Left cardiac atrium (tissue), 4 donors: ENCODE measurements at regions not wholly inside any gene's neighbourhood (a gene's known extent, or its start where the extent isn't known, plus 50 kb on each side); places are given as distances from the start of the nearest gene placed in this dataset.
"Not testable (repeated sequence)": the region's sequence is repeated elsewhere in the genome, so short reads cannot be mapped to it uniquely, and the experiment has no call there.

Experiments used
- ATAC-seq, 2 donors: fragments of 200-7000 bp; cut with Tn5 transposase; one replicate each; pipeline ENCODE4 v1.9.1; 2020; ENCODE audit warnings: mild to moderate bottlenecking in 2 of 2, moderate library complexity in 2 of 2
- DNase-seq: peaks from one replicate; pipeline ENCODE4 v3.0.0-alpha.2; 2020
- intact Hi-C, 2 donors: fragments of 100-400 bp; cut with DNase I; formaldehyde crosslinking; loops; one replicate each; pipeline versions ENCODE4 v1.14.1 to v1.15.1; 2022 to 2023
- donor health status: DM: no; HTN: yes; CAD: no.
- donor health status: DM: no; HTN: yes; CAD: no; lungs with severe emphysema.
- donor health status: DM: yes; HTN: yes; CAD: no.
- donor health status: Dilated cardiomyopathy.

DNA sequence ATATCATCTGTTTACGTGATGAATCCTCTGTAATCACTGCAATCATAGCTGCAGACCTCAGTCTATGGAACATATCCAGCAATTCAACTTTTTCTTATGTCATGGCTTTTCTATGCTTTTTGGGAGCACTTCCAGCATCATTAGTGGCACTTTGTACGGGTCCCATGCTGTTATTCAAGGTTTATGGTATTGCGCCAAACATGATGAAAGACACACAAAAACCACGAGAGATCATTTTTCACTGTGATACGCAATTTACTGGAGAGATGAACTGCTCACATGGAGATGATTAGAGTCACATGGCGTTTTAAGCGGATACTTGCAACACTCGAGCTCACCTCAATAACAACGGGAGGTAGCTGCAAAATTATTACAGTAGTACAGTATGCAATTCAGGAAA is 2101.7 kb upstream of the PCDH20 start:
- intact Hi-C loops = no loop called here
- no peak for ATAC-seq
- no peak for DNase-seq

DNA sequence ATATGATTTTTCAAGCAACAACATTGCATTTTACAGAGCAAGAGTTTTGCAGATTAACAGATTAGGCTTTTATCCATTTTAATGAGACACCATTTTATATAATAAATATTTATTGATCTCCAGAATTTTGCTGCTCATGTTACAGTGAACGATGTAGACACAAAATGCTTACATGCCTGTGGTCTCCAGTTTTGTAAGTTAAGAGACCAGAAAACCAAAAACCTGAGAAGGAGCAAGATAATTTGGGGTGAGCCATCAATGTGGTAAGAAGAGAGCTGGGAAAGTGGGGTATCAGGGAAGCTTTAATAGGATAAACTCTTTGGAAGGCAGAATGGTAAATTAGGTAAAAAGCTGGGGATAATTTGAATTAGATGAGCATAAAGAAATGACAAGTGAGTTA is 2100.5 kb upstream of the PCDH20 start:
- intact Hi-C loops = no loop called here
- ATAC-seq (no peak), DNase-seq (no peak)

DNA sequence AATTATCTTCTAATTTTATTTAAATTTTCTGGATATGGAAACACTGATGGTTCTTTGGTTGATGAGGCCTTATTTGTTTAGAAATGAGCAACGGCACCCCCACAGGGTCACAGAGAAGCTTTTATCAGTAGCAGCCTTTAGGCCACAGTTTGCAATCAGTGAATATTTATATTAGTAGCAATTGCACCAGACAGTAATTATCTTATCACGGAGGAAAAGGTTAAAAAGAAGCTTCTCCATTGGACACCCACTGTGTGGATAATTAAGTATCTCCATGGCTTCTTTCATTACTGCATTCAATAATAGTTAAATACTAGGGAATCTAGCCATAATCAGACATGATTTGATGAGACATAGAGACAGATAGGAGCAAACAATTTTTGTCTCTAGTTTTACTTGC is 2099.2 kb upstream of the PCDH20 start:
- ATAC-seq = no peak
- no peak for DNase-seq
- intact Hi-C loops = no loop called here

DNA sequence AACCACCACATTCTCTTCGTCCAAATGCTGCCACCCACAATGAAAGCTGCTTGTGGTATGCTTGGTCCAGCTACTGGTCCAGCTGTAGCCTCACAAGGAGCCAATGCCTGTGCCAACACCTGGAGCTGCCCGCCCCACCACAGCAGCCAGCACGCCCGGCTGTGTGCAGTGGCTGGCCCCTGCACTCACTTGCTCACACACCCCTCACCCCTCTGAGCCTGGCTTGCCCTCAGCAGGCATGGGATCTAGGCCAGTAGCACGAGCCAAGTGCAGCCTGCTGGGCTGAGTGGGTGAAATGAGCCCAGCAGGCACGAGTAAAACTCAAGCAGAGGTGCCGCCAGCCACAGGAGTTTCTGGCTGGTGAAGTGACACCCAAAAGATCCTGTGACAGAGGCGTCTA is 2096.4 kb upstream of the PCDH20 start:
- ATAC-seq (no peak), DNase-seq (no peak)
- intact Hi-C loops = no loop called here

DNA sequence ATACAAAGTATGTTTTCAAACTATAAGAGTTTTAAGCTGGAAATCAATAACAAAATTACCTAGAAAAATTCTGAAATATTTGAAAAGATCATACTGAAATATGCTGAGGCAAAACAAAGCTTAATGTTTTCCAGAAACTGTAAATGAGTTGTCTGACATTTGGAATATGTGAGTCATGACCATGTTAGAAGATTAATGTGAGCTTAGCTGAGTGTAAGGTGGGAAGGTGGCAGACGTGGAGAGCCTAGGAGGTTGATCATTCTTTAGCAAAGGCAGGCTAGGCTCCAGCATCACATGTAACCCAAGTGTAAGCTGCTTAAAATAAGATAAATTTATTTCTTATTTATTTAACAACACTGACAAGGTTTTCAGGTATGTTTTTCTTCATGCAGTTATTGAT is 2086.1 kb upstream of the PCDH20 start:
- intact Hi-C loops = no loop called here
- no peak for DNase-seq
- no peak for ATAC-seq

DNA sequence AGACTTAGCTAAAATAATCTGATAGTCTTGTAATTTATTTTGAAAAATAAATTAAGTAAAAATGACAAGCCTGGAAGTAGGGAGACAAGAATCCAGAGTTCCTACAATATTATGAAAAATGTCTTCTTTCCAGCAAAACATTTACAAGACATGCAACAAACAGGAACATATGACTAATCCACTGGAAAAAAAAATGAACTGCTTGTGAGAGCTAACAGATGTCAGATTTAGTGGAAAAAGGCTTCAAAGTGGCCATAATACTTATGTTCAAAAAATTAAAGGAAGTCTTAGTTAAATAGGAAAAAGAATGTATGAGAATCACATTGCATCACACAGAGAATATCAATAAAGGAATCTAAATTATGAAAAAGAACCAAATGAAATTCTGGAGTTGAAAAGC is 2082.0 kb upstream of the PCDH20 start:
- ATAC-seq (no peak), DNase-seq (no peak)
- intact Hi-C loops = no loop called here

DNA sequence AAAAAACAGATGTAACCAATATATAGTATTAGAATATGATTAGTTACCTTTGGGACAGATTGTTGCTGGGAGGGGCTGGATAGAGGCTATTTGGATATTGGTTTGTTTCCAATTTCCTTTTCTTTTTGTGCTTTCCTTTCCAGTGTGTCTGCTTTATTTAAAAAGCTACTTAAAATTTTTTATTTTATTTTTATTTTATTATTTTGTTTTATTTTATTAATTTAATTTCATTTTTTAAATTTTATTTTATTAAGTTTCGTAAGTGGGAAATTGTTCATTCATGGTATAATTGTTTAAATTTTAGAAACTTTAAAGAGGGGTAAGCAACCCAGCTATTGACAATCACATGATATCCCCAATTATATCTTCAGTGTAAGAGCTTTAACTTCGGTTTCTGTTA is 2077.0 kb upstream of the PCDH20 start:
- DNase-seq = no peak
- ATAC-seq = no peak
- intact Hi-C loops = no loop called here

DNA sequence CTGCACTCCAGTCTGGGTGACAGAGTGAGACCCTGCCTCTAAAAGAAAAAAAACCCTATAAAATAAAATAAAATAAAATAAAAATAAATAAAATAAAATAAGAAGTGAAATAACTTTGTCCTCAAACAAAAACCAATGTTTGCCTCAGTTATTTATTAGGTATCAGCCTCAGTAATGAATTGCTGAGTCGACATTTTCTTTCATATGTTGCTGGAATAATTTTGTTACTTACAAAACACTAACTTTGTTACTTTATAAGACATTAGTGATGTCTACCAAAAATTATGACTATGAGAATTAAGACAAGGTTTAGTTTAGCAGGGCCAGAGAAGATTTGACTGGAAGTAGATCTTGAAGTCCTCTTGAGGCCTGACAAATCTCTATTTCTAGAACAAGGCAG is 2074.5 kb upstream of the PCDH20 start:
- intact Hi-C loops = no loop called here
- ATAC-seq (no peak), DNase-seq (no peak)

DNA sequence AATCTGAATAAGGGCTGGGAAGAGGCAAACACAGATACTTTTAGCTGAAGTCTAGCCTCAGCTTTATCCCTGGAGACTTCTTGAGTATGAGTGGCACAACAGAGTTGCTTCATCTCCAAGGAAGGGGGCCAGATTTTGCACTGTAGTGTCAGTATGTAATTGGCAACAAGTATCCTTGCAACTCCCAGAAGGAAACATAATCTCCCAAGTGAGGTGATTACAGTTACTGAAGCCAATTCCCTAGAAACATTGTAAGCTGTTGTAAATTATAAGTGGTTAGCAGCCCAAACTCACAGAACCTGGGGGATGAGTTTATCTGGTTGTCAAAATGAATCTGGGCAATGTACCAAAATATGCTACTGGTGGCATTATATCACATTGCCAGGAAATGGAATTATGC is 2065.7 kb upstream of the PCDH20 start:
- intact Hi-C loops = no loop called here
- ATAC-seq = peak in 1 of 2 donors; percentile 57

DNA sequence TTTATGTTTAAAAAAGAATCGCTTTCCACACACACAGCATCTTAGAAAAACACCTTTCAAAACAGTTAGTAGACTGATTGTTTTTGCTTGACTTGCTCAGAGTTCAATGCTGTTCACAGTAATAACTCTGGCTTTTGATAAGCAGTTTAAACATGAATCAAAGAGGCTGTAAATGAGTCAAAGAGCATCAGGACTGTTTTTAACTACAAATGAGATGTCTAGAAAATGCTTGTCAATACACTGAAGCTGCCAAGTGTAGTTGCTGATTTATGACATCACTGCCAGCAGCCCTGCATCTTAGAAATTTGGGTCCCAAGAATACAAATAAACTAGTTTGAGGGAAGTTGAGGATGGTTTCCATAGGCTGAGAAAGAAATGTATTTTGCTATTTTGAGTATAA is 2057.1 kb upstream of the PCDH20 start:
- intact Hi-C loops = no loop called here
- ATAC-seq (no peak), DNase-seq (no peak)

More for the DNA sequence above, 2065.7 kb upstream of the PCDH20 start:
- DNase-seq = no peak

DNA sequence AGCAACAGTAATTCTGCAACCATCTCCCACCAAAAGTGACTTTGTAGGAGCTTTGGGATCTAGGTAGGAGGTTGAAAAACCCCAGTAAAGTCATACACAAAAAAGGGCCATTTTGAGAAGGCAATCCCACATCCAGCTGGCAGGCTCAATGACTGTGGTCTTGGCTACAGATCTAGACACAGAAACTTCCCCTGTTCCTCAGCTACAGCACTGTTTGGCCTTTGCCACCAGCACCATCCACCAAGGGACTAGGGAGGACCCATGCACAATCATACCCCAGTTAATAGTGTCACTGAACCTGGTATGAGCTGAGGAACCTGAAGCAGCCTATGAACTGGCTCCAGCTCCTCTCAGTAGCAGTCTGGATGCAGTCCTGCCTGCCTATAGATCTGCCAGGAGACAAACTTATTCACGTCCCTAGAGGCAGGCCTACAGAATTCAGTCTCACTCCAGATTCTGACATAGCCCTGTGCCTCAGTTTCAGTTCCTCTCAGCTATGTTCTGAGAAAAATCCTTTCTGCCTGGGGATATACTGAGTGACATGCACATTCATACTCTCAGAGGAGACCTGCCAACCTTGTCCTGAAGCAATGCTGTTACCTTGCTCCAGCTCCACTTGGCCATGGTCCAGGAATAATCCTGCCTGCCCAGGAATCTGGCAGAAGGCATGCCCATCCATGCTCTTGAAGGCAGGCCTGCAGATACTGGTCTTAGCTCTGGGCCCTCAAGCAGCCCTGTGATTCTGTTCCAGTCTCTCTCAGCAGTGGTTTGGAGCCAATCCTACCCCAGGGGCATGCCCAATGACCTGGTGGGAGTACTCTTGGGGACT is 2048.3 kb upstream of the PCDH20 start:
- intact Hi-C loops = no loop called here
- no peak for DNase-seq
- no peak for ATAC-seq

DNA sequence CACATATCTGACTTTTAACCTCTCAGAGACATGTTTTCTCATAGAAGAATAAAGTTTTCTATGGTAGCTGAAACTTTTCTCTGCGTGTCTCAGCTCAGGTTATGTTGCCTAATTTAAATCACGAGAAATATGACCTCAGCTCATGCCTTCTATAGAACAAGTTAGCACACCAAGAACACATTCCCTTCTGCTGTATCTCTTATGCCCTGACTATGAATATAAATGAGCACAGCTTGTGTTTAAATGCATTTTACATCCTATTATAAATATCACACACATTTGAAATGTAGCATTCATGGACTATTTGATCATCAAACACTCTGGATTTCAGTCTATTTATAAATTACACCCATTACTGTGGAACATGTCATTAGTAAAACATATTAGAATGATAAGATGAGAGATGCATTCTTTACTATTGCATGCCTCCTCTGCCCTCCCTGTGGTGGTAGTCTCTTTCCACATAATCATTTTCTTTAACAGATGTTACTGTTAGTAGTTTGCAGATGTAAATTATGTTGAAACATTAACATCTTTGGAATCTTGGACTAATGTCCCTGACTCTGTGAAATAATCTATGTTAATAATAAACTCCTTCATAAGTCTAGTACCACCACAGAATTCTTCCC is 2044.9 kb upstream of the PCDH20 start:
- intact Hi-C loops = no loop called here
- DNase-seq (no peak), ATAC-seq (no peak)

DNA sequence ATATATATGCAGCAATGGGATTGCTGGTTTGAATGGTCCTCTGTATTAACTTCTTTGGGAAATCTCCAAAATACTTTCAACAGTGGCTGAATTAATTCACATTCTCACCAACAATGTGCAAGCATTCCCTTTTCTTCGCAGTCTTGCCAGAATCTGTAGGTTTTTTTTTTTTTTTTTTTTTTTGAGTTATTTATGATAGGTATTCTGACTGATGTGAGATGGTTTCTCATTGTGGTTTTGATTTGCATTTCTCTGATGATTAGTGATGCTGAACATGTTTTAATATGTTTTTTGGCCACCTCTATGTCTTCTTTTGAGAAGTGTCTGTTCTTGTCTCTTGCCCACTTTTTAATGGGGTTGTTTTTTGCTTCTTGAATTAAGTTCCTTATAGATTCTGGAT is 2041.5 kb upstream of the PCDH20 start:
- intact Hi-C loops = no loop called here
- ATAC-seq = no peak

DNA sequence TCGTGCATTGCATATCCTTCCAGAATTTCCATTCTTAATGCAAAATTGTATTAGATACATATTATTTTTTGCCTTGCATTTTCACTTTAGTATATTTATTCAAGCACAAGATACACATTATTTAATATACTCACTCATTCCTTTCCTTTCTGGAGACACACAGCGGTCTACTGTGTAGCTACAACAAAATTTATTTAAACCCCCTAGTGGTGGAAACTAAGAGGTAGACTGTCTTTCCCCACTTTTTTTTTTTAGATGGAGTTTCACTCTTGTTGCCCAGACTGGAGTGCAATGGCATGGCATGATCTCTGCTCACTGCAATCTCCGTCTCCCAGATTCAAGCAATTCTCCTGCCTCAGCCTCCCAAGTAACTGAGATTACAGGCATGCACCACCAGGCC is 2040.3 kb upstream of the PCDH20 start:
- intact Hi-C loops = no loop called here
- DNase-seq (no peak), ATAC-seq (no peak)

More for the DNA sequence above, 2041.5 kb upstream of the PCDH20 start:
- no peak for DNase-seq

DNA sequence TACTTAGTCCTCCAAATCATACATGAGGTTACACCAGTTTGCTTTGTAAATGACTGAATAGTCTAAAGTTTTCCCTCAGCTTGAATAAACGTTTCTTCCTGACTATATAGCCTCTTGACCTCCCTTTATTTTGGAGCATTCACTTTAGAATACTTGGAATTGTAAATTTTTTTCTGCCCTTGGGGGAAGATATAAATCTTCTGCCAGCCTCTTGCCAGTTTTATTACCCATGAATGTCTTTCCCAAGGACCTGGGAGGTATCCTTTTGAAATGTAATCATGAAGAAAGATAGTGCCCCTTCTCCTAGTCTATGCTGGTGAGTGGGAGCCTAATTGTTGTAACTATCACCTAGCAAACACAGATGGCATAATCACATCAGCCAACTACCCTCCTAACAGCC is 2033.9 kb upstream of the PCDH20 start:
- DNase-seq (no peak), ATAC-seq (no peak)
- intact Hi-C loops = no loop called here

DNA sequence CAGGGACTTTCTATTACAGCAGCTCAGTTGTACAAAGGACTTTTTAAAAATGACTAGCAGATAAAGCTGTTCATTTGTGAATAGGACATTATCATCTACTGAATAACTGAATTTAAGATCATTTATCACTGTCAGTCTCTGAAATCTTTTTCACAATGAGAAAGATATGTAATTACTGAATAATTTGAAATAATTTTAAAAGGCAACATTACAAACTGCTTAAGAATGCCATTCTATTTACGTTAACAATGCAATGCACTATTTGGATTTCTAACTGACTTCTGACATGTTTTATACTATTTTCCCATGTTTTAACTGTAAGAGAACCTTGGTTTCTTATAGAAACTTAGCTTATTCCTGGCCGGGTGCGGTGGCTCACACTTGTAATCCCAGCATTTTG is 2033.0 kb upstream of the PCDH20 start:
- intact Hi-C loops = no loop called here
- ATAC-seq (no peak), DNase-seq (no peak)

DNA sequence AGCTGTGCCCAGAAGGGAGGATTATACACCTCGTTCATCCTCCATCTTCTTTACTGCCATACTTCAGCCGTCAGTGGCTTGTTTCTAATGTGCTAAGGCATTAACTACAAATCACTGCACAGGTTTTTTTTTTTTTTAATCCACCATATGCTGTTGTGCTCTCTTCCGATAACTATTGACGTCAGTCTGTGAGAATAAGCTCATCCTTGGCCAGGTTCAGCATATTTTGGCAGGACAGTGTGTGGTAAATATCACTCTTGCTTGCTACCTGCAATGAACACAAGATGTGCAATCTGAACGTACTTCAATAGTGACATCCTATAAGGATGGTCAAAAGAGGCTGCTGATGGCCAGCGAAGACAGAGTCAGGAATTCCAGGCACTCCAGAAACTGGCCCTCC is 2030.7 kb upstream of the PCDH20 start:
- no peak for ATAC-seq
- intact Hi-C loops = no loop called here

DNA sequence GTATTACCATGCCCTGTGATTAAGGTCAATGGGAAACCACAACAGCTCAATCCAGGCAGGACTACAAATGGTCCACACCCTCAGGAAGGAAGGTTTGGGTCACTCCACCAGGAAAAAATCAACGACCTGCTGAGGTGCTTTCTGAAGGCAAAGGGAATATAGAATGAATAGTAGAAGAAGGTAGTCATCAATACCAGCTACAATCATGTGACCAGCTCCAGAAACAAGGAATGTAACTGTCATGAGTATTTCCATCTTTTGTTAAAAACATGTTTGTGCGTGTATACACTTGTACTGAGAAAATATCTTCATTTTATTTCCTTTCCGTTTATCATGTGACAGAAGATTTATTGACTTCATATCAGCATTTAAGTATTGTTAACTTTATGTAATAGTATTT is 2028.6 kb upstream of the PCDH20 start:
- DNase-seq, intact Hi-C loops, ATAC-seq: not testable (repeated sequence)

More for the DNA sequence above, 2030.7 kb upstream of the PCDH20 start:
- no peak for DNase-seq

DNA sequence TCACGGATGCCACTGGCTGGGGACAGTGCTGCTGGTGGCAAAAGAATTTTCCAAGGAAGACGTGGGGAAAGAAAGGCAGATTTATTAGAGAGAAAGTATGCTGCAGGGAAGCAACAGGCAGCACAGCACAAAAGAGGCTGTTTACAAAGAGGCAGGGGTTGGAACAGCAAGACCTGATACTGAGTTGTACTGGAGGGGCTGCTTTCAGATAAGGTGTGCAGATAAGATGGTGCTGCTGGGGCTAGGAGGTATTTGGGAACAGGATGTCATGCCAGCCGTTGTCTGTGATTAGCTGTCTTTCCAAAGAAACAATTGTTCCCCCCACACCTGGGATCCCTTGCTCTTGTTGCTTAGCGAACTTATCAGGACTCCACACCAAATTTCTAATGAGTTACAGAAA is 2023.3 kb upstream of the PCDH20 start:
- intact Hi-C loops = no loop called here
- ATAC-seq (no peak), DNase-seq (no peak)

DNA sequence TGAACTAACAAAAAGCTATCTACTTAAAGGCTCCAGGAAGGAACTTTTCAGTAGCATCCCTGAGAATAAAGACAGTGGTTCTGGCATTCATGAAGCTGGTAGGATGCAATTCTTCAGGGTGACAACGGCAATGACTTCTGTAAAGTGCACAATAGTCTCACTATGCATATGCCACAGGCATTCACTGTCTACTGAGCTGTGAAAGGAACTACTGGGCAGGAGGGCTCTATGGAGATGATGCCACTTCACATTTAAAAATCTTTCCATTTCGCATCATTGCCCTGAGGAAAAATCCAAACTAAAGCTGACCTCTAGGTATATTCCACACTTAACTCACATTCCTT is 2020.6 kb upstream of the PCDH20 start:
- DNase-seq (no peak), ATAC-seq (no peak)
- intact Hi-C loops = no loop called here

DNA sequence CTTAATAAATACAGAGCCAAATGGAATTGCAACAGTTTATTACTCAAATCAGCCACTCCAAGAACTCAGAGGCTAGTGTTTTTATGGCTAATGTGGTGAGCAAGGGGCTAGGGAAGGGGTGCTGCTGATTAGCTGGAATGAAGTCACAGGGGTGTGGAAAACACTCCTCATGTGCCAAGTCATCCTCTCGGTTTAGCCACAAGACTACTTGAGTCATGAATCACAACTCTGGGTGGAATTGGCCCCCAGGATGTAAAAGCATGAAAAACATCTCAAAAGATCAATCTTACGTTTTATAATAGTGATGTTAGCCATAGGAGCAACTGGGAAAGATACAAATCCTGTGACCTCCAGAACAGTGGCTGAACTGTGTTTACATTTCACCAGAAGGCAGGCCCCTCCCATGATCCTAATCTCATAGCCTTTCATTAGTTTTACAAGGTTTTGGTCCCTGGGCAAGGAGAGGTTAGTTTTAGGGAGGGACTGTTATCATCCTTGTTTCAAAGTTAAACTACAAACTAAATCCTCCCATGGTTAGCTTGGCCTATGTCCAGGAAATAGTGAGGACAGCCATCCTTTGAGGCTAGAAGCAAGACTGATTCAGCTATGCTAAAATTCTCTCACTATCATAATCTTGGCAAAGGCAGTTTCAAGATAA is 2020.1 kb upstream of the PCDH20 start:
- ATAC-seq = peak in 1 of 2 donors; percentile 60

More for the DNA sequence above, 2020.1 kb upstream of the PCDH20 start:
- DNase-seq = no peak
- intact Hi-C loops = no loop called here
